VCaP (cell line): ENCODE measurements at regions not wholly inside any gene's neighbourhood (a gene's known extent, or its start where the extent isn't known, plus 50 kb on each side); places are given as distances from the start of the nearest gene placed in this dataset.
A peak's percentile ranks its signal among the peaks of the same experiment; 100 is the strongest.

Experiments used
- H3K27ac ChIP-seq: fragments of 450-650 bp; 2 replicates; pipeline ENCODE4 v1.5.1; 2017
- CTCF ChIP-seq: fragments of 450-650 bp; conservative IDR thresholded peaks from 2 replicates; pipeline ENCODE4 v1.5.1; 2017; ENCODE audit warnings: mild to moderate bottlenecking, moderate library complexity

- TF ChIP-seq CTCF, result no peak
Measured at GRCh38 chr9:94166976-94167346, 82.7 kb downstream of the PTPDC1 start.

GRCh38 chr9:94167376-94167890 lies 83.2 kb downstream of the PTPDC1 start:
- peak overlapping the region; percentile 99 for H3K27ac ChIP-seq
- TF ChIP-seq CTCF, result no peak

More at GRCh38 chr9:94166976-94167346, 82.7 kb downstream of the PTPDC1 start:
- peak overlapping the region; percentile 99 for H3K27ac ChIP-seq

- peak overlapping the region; percentile 99 for H3K27ac ChIP-seq
- no peak for TF ChIP-seq CTCF
Measured at GRCh38 chr9:94168203-94169000, 84.1 kb downstream of the PTPDC1 start.

GRCh38 chr9:94169968-94170367 lies 85.7 kb downstream of the PTPDC1 start:
- TF ChIP-seq CTCF, result no peak
- H3K27ac ChIP-seq, result no peak overlapping the region

GRCh38 chr9:94173632-94174031 lies 85.5 kb upstream of the ZNF169 start:
- no peak overlapping the region for H3K27ac ChIP-seq

GRCh38 chr9:94174164-94174563 lies 84.9 kb upstream of the ZNF169 start:
- no peak overlapping the region for H3K27ac ChIP-seq
- no peak for TF ChIP-seq CTCF

More at GRCh38 chr9:94173632-94174031, 85.5 kb upstream of the ZNF169 start:
- TF ChIP-seq CTCF, result no peak

DNA sequence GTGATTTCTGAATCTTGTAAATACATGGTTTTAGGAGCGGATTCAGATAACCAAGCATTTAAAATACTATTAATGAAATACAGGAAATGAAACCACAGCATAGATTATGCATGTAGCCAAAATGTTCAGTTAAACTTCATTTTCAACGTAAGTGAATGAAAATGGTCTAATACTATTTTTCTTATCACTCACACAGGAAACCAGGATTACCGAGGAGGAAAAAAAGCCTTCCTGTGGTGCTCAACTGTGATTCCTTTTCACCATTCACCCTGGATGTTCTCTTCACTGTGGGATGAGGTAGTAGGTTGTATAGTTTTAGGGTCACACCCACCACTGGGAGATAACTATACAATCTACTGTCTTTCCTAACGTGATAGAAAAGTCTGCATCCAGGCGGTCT lies 83.4 kb upstream of the ZNF169 start:
- TF ChIP-seq CTCF, result no peak
- H3K27ac ChIP-seq, result no peak overlapping the region
